ENCODE measurements at regions not wholly inside any gene's neighbourhood (a gene's known extent, or its start where the extent isn't known, plus 50 kb on each side); places are given as distances from the start of the nearest gene placed in this dataset.

GRCh38 chr4:167934216-167934615, 158.1 kb upstream of the ANXA10 start:
- Histone ChIP-seq H3K79me2 (ENCODE audit: control insufficient read depth, insufficient read depth, low read length) (no peaks in the 10 kb centered on the region), H3K27me3 (replicated peaks in 1 of 2; ENCODE audit: control insufficient read depth in 2 of 2, insufficient read depth in 2 of 2, low read length in 1 of 2) (no peaks in the 10 kb centered on the region), H3K36me3 (ENCODE audit: control insufficient read depth in 2 of 2, insufficient read depth in 2 of 2, low read length in 1 of 2) (no peaks in the 10 kb centered on the region), H3K4me2 (ENCODE audit: control insufficient read depth, insufficient read depth) (no peak overlapping the region), H3K9me3 (replicated peaks; ENCODE audit: control insufficient read depth, insufficient read depth, low read length) (no peaks in the 10 kb centered on the region), H3K27ac (ENCODE audit: control insufficient read depth, insufficient read depth) (no peak overlapping the region), H3K4me1 (ENCODE audit: control insufficient read depth, insufficient read depth, low read length) (no peaks in the 10 kb centered on the region), H3K9ac (ENCODE audit: control insufficient read depth, insufficient read depth, low read length) (no peak overlapping the region), H2AFZ (ENCODE audit: control insufficient read depth, low read depth, low read length) (no peak overlapping the region), H3K4me3 (no peak overlapping the region), H4K20me1 (ENCODE audit: control insufficient read depth, insufficient read depth) (no peaks in the 10 kb centered on the region)
- intact Hi-C loops (cut with micrococcal nuclease; ENCODE audit: unreplicated experiment) (no loop called here), in situ Hi-C loops (cut with MboI) (loop anchor here (10.0 kb wide), 1 partner anchor 61 kb away; no protein-coding TSS in a partner anchor)
- no peak for DNase-seq (ENCODE audit: low read depth, low spot score)
- ChIA-PET CTCF (no interaction called here), SMC1A (ENCODE audit: uncharacterized antibody, unreplicated experiment) (no interaction called here), POLR2A (interaction anchor here (0.7 kb wide), 1 partner anchor 138 kb away, joined by 4 read pairs; no protein-coding TSS in a partner anchor), RAD21 (ENCODE audit: unreplicated experiment) (interaction anchor here (0.7 kb wide), 1 partner anchor 38 kb away, joined by 4 read pairs; no protein-coding TSS in a partner anchor)
- no TSS peak for BruUV-seq (replicated peaks)
- no peak for TF ChIP-seq ELK1 (IDR thresholded peaks at IDR 0.05; ENCODE audit: low read depth, low read length)
- TF ChIP-seq MTA3 (IDR thresholded peaks at IDR 0.05; ENCODE audit: borderline replicate concordance, low read length) = no peak
- no peak for TF ChIP-seq HDAC6 (IDR thresholded peaks at IDR 0.05; ENCODE audit: unreplicated experiment)
- TF ChIP-seq CREM (IDR thresholded peaks at IDR 0.05; ENCODE audit: low read depth) = no peak
- no peak for TF ChIP-seq ZZZ3 (IDR thresholded peaks at IDR 0.05; ENCODE audit: control insufficient read depth, insufficient read length, low read depth)
- no peak for TF ChIP-seq CREB1 (IDR thresholded peaks at IDR 0.05; ENCODE audit: low read depth)
- no peak for TF ChIP-seq FOS (IDR thresholded peaks at IDR 0.05; ENCODE audit: borderline replicate concordance, extremely low read depth, insufficient read length)
- no peak for TF ChIP-seq POU2F2 (IDR thresholded peaks at IDR 0.05; ENCODE audit: borderline replicate concordance, low read depth, low read length)
- no peak for TF ChIP-seq IRF5 (IDR thresholded peaks at IDR 0.05; ENCODE audit: borderline replicate concordance)
- no peak for TF ChIP-seq BMI1 (IDR thresholded peaks at IDR 0.05; ENCODE audit: borderline replicate concordance)
- no peak for TF ChIP-seq DPF2 (IDR thresholded peaks at IDR 0.05)
- TF ChIP-seq MEF2B (IDR thresholded peaks at IDR 0.05; ENCODE audit: partially characterized antibody, poor library complexity, severe bottlenecking) = no peak
- no peak for TF ChIP-seq RB1 (IDR thresholded peaks at IDR 0.05; ENCODE audit: borderline replicate concordance)
- no peak for TF ChIP-seq PBX3 (IDR thresholded peaks at IDR 0.05; ENCODE audit: insufficient replicate concordance, low read depth, low read length)
- TF ChIP-seq SMARCA5 (IDR thresholded peaks at IDR 0.05) = no peak
- TF ChIP-seq PAX5 (IDR thresholded peaks at IDR 0.05; ENCODE audit: borderline replicate concordance, low read depth, low read length) = no peak
- 2% methylated on average over 4 of the region's 4 CpGs for WGBS (ENCODE audit: insufficient coverage, insufficient replicate concordance, low lambda C conversion rate, missing lambda C conversion rate)
- ATAC-seq = no peak
- no peak for FAIRE-seq

All from GM12878 (cell line).